ACC112 (cell line): ENCODE measurements at regions not wholly inside any gene's neighbourhood (a gene's known extent, or its start where the extent isn't known, plus 50 kb on each side); places are given as distances from the start of the nearest gene placed in this dataset.
"Not testable (repeated sequence)": the region's sequence is repeated elsewhere in the genome, so short reads cannot be mapped to it uniquely, and the experiment has no call there.

Experiments
- H2AFZ ChIP-seq: fragments of 200-600 bp; sonication (generic); one replicate; pipeline ENCODE4 v1.6.0; 2017; ENCODE audit warnings: antibody characterized with exemption, low read length; ENCODE audit not compliant: unreplicated experiment
- H3K27ac ChIP-seq: fragments of 200-600 bp; sonication (generic); 2 replicates; pipeline ENCODE4 v1.5.1; 2014; ENCODE audit warnings: low read depth, mild to moderate bottlenecking, antibody characterized with exemption, low read length, moderate library complexity
- H3K27me3 ChIP-seq: fragments of 200-600 bp; sonication (generic); 2 replicates; pipeline ENCODE4 v1.6.1; 2014; ENCODE audit warnings: mild to moderate bottlenecking, antibody characterized with exemption, low read length, moderate library complexity, mixed read lengths; ENCODE audit not compliant: insufficient read depth
- H3K36me3 ChIP-seq: fragments of 200-600 bp; sonication (generic); 2 replicates; pipeline ENCODE4 v1.6.1; 2016; ENCODE audit warnings: mild to moderate bottlenecking, antibody characterized with exemption, low read length, moderate library complexity, mixed read lengths; ENCODE audit not compliant: insufficient read depth
- H3K4me1 ChIP-seq: fragments of 200-600 bp; sonication (generic); one replicate; pipeline ENCODE4 v1.6.1; 2016; ENCODE audit warnings: low read length, mixed read lengths; ENCODE audit not compliant: insufficient read depth, unreplicated experiment, control insufficient read depth
- H3K4me3 ChIP-seq: fragments of 200-600 bp; sonication (generic); 2 replicates; pipeline ENCODE4 v1.5.1; 2014; ENCODE audit warnings: mild to moderate bottlenecking, low read depth, low read length
- H3K79me2 ChIP-seq: fragments of 200-600 bp; sonication (generic); one replicate; pipeline ENCODE4 v1.6.0; 2016; ENCODE audit warnings: low read length; ENCODE audit not compliant: control insufficient read depth, unreplicated experiment, insufficient read depth

DNA sequence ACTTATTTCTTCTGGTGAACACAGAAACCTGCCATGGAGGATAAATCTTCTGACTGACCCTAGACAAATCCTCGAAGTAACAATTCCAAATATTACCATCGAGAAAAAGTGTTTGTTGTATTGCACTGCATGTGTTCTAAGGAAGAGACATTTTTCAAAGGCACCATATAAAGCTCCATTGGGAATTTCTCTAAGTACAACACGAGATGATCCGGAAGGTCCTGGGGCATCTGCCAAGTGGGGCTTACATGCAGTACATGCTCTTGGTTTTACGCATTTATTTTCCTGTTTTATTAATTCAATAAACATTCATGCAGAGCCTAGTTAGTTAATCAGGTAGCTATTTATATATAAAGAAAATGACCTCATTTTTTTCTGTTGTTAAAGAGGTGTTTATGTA is 692.0 kb upstream of the IGFBP3 start:
- no peak overlapping the region for H2AFZ ChIP-seq
- H3K4me3 ChIP-seq: no peak overlapping the region
- H3K4me1 ChIP-seq: no peaks in the 10 kb centered on the region
- no peak overlapping the region for H3K27ac ChIP-seq
- H3K27me3 ChIP-seq: no peaks in the 10 kb centered on the region
- no peaks in the 10 kb centered on the region for H3K79me2 ChIP-seq
- H3K36me3 ChIP-seq: no peaks in the 10 kb centered on the region

DNA sequence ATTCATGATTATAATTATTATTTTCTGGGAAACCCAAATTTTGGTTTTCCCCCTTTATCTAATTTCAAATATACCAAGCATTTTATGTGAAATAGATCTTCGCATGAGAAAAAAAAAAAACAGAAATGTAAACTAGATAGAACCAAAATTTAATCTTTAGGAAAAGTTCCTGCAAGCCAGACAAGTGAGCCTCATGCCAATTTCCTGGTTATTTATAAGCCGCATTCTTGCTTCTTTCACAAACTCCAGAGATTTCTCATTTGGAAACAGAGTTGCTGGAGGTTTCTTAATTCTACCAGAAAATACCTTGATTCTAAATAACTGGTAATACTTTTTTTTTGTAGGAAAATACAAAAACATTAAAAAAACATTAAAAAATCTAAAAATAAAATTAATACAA is 690.4 kb upstream of the IGFBP3 start:
- Histone ChIP-seq H3K79me2 (no peaks in the 10 kb centered on the region), H3K4me3 (no peak overlapping the region), H3K27ac (no peak overlapping the region), H3K36me3 (no peaks in the 10 kb centered on the region), H2AFZ (no peak overlapping the region), H3K27me3 (no peaks in the 10 kb centered on the region), H3K4me1 (no peaks in the 10 kb centered on the region)

GRCh38 chr7:46610746-46611145 is 689.7 kb upstream of the IGFBP3 start:
- H3K27ac ChIP-seq: no peak overlapping the region
- H3K4me1 ChIP-seq: no peaks in the 10 kb centered on the region
- H3K79me2 ChIP-seq: no peaks in the 10 kb centered on the region
- no peak overlapping the region for H2AFZ ChIP-seq
- H3K4me3 ChIP-seq: no peak overlapping the region
- no peaks in the 10 kb centered on the region for H3K36me3 ChIP-seq
- H3K27me3 ChIP-seq: no peaks in the 10 kb centered on the region

DNA sequence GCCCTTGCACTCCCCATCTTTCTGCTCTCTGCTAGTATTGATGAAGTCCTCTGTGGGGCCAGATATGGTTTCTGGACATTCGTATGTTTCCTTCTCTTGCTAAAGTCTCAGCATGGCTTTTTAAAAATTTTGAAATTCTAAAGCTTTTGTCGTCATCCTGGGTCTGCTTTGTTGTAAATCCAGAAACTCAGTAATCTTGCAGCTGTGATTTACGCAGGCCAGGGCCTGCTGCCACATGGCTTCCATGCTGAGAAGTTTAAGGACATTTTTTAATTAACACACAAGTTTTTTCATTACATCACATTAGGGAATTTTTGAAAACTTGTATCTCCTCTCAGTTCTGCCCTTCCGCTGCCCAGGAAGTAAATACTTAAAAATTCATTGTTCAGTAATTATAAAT is 686.1 kb upstream of the IGFBP3 start:
- H3K4me1 ChIP-seq: peaks cover 21% of the 10 kb centered on the region
- H3K36me3 ChIP-seq: no peaks in the 10 kb centered on the region
- no peak overlapping the region for H2AFZ ChIP-seq
- no peaks in the 10 kb centered on the region for H3K27me3 ChIP-seq
- no peak overlapping the region for H3K27ac ChIP-seq
- H3K79me2 ChIP-seq: no peaks in the 10 kb centered on the region
- no peak overlapping the region for H3K4me3 ChIP-seq

GRCh38 chr7:46606761-46607160 is 685.7 kb upstream of the IGFBP3 start:
- no peaks in the 10 kb centered on the region for H3K79me2 ChIP-seq
- no peak overlapping the region for H2AFZ ChIP-seq
- no peaks in the 10 kb centered on the region for H3K36me3 ChIP-seq
- H3K4me3 ChIP-seq: no peak overlapping the region
- no peak overlapping the region for H3K27ac ChIP-seq
- no peaks in the 10 kb centered on the region for H3K27me3 ChIP-seq
- H3K4me1 ChIP-seq: peaks cover 21% of the 10 kb centered on the region

GRCh38 chr7:46604241-46604661 is 683.2 kb upstream of the IGFBP3 start:
- peak overlapping the region; percentile 92 for H2AFZ ChIP-seq
- peak overlapping the region; percentile 75 for H3K27ac ChIP-seq
- no peaks in the 10 kb centered on the region for H3K79me2 ChIP-seq
- H3K36me3 ChIP-seq: no peaks in the 10 kb centered on the region
- H3K27me3 ChIP-seq: no peaks in the 10 kb centered on the region
- peak overlapping the region; percentile 58 for H3K4me3 ChIP-seq
- H3K4me1 ChIP-seq: peaks cover 21% of the 10 kb centered on the region

DNA sequence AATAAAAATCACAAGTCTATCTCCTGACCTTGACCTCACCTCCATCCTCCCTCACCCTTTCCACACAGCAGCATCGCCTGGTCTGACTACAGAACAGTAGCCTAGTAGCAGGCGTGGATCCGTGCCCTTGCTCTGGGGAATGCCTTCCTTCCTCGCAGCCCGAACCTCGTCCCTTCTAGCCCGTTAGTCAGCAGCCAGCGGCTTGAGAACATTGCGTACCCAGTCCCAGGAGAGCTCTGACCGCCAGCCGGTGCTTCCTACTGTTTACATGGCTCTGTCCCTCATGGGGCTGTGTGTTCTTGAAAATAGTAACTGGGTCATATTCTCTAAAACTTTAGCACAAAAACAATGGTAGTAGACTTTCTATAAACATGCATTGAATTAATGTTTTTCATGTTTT is 682.7 kb upstream of the IGFBP3 start:
- no peaks in the 10 kb centered on the region for H3K27me3 ChIP-seq
- H3K79me2 ChIP-seq: no peaks in the 10 kb centered on the region
- peak overlapping the region; percentile 75 for H3K27ac ChIP-seq
- H3K4me3 ChIP-seq: peak overlapping the region; percentile 58; the same call in 1 of the 2 replicates
- H3K4me1 ChIP-seq: peaks cover 21% of the 10 kb centered on the region
- no peaks in the 10 kb centered on the region for H3K36me3 ChIP-seq
- peak overlapping the region; percentile 92 for H2AFZ ChIP-seq

GRCh38 chr7:46603296-46603752 is 682.3 kb upstream of the IGFBP3 start:
- Histone ChIP-seq H3K27ac (peak overlapping the region; percentile 75), H2AFZ (no peak overlapping the region), H3K79me2 (no peaks in the 10 kb centered on the region), H3K36me3 (no peaks in the 10 kb centered on the region), H3K27me3 (no peaks in the 10 kb centered on the region), H3K4me3 (no peak overlapping the region), H3K4me1 (peaks cover 21% of the 10 kb centered on the region)

DNA sequence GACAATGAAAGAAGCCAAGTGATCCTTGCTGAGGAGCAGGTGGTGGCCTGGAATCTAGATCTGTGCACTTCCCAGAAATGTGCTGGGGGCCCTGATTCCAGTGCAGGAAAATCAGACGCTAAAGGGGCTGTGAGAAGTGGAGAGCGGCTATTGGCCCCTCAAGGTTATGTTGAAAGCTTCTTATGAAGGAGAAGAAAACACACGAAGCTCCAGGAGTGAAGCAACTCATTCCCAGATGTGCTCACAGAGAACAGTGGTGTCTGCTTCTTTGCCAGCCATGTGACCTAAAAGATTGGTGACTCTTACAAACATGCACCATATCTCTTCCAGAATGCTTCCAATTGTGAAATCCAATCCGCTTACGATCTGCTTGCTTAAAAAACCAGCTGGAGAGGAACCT is 679.3 kb upstream of the IGFBP3 start:
- Histone ChIP-seq H3K4me1 (peaks cover 21% of the 10 kb centered on the region), H3K79me2 (no peaks in the 10 kb centered on the region), H3K36me3 (no peaks in the 10 kb centered on the region), H3K4me3 (no peak overlapping the region), H2AFZ (no peak overlapping the region), H3K27ac (no peak overlapping the region), H3K27me3 (no peaks in the 10 kb centered on the region)

- H3K27me3 ChIP-seq, H2AFZ ChIP-seq, H3K27ac ChIP-seq, H3K79me2 ChIP-seq, H3K4me3 ChIP-seq, H3K4me1 ChIP-seq, H3K36me3 ChIP-seq: not testable (repeated sequence)
Observed at GRCh38 chr7:46594831-46595230, 673.8 kb upstream of the IGFBP3 start.

- H3K4me1 ChIP-seq, H3K79me2 ChIP-seq, H3K4me3 ChIP-seq, H3K27ac ChIP-seq, H2AFZ ChIP-seq, H3K27me3 ChIP-seq, H3K36me3 ChIP-seq: not testable (repeated sequence)
Observed at GRCh38 chr7:46590918-46591905, 670.1 kb upstream of the IGFBP3 start.
